HEK293 (cell line): ENCODE measurements at regions not wholly inside any gene's neighbourhood (a gene's known extent, or its start where the extent isn't known, plus 50 kb on each side); places are given as distances from the start of the nearest gene placed in this dataset.

Experiments
- CTCF ChIA-PET: fragments of 350-600 bp; formaldehyde crosslinking; extraction: SDS; loops from one replicate; lab custom pipeline; 2021; ENCODE audit warnings: antibody characterized with exemption; lab: Yijun Ruan, JAX
- POLR2A ChIA-PET: fragments of 300-600 bp; formaldehyde crosslinking; extraction: SDS; loops from one replicate; lab custom pipeline; 2020; ENCODE audit warnings: antibody characterized with exemption, inconsistent platforms; lab: Yijun Ruan, JAX
- H3K27ac ChIP-seq: fragments of 200-500 bp; sonication (Bioruptor generic); 2 replicates; pipeline ENCODE4 v1.5.1; 2014; ENCODE audit warnings: low read depth, low read length, control low read depth, inconsistent platforms; ENCODE audit errors: extremely low read depth
- H3K36me3 ChIP-seq, 2 experiments: fragments of 200-500 bp in 1 of 2; sonication (Bioruptor generic) in 1 of 2; 1 replicate in 1 of 2; 2 replicates in 1 of 2; pipeline ENCODE4 v1.5.1; 2014 to 2017; ENCODE audit warnings: inconsistent platforms in 2 of 2, low read length in 2 of 2; ENCODE audit not compliant: control insufficient read depth in 2 of 2, insufficient read depth in 1 of 2
- H3K4me1 ChIP-seq: fragments of 200-500 bp; sonication (Bioruptor generic); 2 replicates; pipeline ENCODE4 v1.5.1; 2014; ENCODE audit warnings: mild to moderate bottlenecking, low read length, inconsistent platforms; ENCODE audit not compliant: control insufficient read depth, insufficient read depth
- H3K4me3 ChIP-seq: 2 replicates; pipeline ENCODE4 v1.5.1; 2011; ENCODE audit warnings: low read depth, mild to moderate bottlenecking, control low read depth, low read length, moderate library complexity
- H3K9me3 ChIP-seq: fragments of 200-500 bp; sonication (Bioruptor generic); 2 replicates; pipeline ENCODE4 v1.5.1; 2014; ENCODE audit warnings: low read depth, low read length, inconsistent platforms; ENCODE audit not compliant: control insufficient read depth, insufficient read depth
- GLIS2 ChIP-seq: fragments of 450-650 bp; formaldehyde crosslinking; IDR thresholded peaks from 2 replicates; pipeline ENCODE4 v1.5.1; 2016; ENCODE audit warnings: missing biosample characterization, missing genetic modification characterization
- MEIS1 ChIP-seq: sonication (generic); formaldehyde crosslinking; IDR thresholded peaks from 2 replicates; pipeline ENCODE4 v1.8.1; 2022; ENCODE audit warnings: missing genetic modification reagents, mild to moderate bottlenecking, borderline replicate concordance
- RBAK ChIP-seq: fragments of 450-650 bp; formaldehyde crosslinking; IDR thresholded peaks from 2 replicates; pipeline ENCODE4 v1.5.1; 2016; ENCODE audit warnings: missing biosample characterization, missing genetic modification characterization
- REST ChIP-seq: fragments of 450-650 bp; formaldehyde crosslinking; IDR thresholded peaks from 2 replicates; pipeline ENCODE4 v1.5.1; 2016; ENCODE audit warnings: missing biosample characterization, missing genetic modification characterization
- ZIC2 ChIP-seq: fragments of 450-650 bp; formaldehyde crosslinking; IDR thresholded peaks from 2 replicates; pipeline ENCODE4 v1.5.1; 2016; ENCODE audit warnings: missing biosample characterization, missing genetic modification characterization
- ZNF148 ChIP-seq: fragments of 450-650 bp; formaldehyde crosslinking; IDR thresholded peaks from 2 replicates; pipeline ENCODE4 v1.5.0; 2017; ENCODE audit warnings: missing biosample characterization, missing genetic modification characterization, borderline replicate concordance
- ZNF2 ChIP-seq: fragments of 450-650 bp; formaldehyde crosslinking; IDR thresholded peaks from 2 replicates; pipeline ENCODE4 v1.5.1; 2016; ENCODE audit warnings: missing biosample characterization, missing genetic modification characterization
- ZNF488 ChIP-seq: fragments of 450-650 bp; formaldehyde crosslinking; IDR thresholded peaks from 2 replicates; pipeline ENCODE4 v1.5.1; 2016; ENCODE audit warnings: missing biosample characterization, missing genetic modification characterization
- ZNF600 ChIP-seq: fragments of 450-650 bp; formaldehyde crosslinking; IDR thresholded peaks from 2 replicates; pipeline ENCODE4 v1.5.1; 2016; ENCODE audit warnings: missing biosample characterization, missing genetic modification characterization
- ZNF645 ChIP-seq: fragments of 450-650 bp; formaldehyde crosslinking; IDR thresholded peaks from 2 replicates; pipeline ENCODE4; 2016; ENCODE audit warnings: missing biosample characterization, missing genetic modification characterization
- ZNF654 ChIP-seq: fragments of 450-650 bp; formaldehyde crosslinking; IDR thresholded peaks from 2 replicates; pipeline ENCODE4 v1.5.1; 2016; ENCODE audit warnings: low read depth, missing biosample characterization, missing genetic modification characterization
- ZNF76 ChIP-seq: fragments of 450-650 bp; formaldehyde crosslinking; IDR thresholded peaks from 2 replicates; pipeline ENCODE4; 2016; ENCODE audit warnings: low read depth, missing biosample characterization, missing genetic modification characterization, borderline replicate concordance
- ZNF785 ChIP-seq: fragments of 450-650 bp; formaldehyde crosslinking; IDR thresholded peaks from 2 replicates; pipeline ENCODE4 v1.5.1; 2016; ENCODE audit warnings: missing biosample characterization, missing genetic modification characterization
- ZNF843 ChIP-seq: fragments of 450-650 bp; formaldehyde crosslinking; IDR thresholded peaks from 2 replicates; pipeline ENCODE4 v1.5.1; 2016; ENCODE audit warnings: missing biosample characterization, missing genetic modification characterization
- ZSCAN23 ChIP-seq: fragments of 450-650 bp; formaldehyde crosslinking; IDR thresholded peaks from 2 replicates; pipeline ENCODE4 v1.5.1; 2016; ENCODE audit warnings: missing biosample characterization, missing genetic modification characterization
- TF ChIP-seq, protein P1 (sequence below): sonication (generic); formaldehyde crosslinking; IDR thresholded peaks from 2 replicates; pipeline ENCODE4 v1.8.1; 2022; ENCODE audit warnings: mild to moderate bottlenecking, moderate library complexity, missing genetic modification reagents
- TF ChIP-seq, protein P2 (sequence below): fragments of 450-650 bp; formaldehyde crosslinking; IDR thresholded peaks from 2 replicates; pipeline ENCODE4 v1.5.1; 2016; ENCODE audit warnings: missing biosample characterization, missing genetic modification characterization

DNA sequence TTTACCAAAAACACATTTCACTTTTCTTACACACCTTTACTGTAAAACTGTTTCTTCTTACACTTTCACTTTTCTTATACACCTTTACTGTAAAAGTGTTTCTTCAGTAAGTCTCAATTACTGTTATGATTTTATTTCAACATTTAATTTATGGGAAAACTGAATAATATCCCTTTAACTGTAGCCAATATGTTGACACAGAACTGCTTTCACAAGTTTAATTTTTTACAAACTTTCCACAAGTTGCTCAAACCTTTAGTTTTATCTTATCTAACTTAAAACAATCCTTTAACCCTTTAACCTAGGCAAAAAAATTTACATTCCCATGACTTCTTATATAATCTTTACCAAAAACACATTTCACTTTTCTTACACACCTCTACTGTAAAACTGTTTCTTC is 63.3 kb upstream of the OR5AN1 start:
- no peak overlapping the region for H3K4me3 ChIP-seq
- no peak for TF ChIP-seq RBAK (tag by site-specific recombination)
- TF ChIP-seq GLIS2 (tag by site-specific recombination) = no peak
- TF ChIP-seq ZNF2 (tag by site-specific recombination) = no peak
- TF ChIP-seq MEIS1 = no peak
- no peak for TF ChIP-seq ZNF148 (tag by site-specific recombination)
- no peak for TF ChIP-seq ZNF654
- TF ChIP-seq ZNF488 (tag by site-specific recombination) = no peak
- TF ChIP-seq, protein P1, sequence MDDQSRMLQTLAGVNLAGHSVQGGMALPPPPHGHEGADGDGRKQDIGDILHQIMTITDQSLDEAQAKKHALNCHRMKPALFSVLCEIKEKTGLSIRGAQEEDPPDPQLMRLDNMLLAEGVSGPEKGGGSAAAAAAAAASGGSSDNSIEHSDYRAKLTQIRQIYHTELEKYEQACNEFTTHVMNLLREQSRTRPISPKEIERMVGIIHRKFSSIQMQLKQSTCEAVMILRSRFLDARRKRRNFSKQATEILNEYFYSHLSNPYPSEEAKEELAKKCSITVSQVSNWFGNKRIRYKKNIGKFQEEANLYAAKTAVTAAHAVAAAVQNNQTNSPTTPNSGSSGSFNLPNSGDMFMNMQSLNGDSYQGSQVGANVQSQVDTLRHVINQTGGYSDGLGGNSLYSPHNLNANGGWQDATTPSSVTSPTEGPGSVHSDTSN (CRISPR knock-in tag) = no peak
- TF ChIP-seq ZNF76 = no peak
- TF ChIP-seq ZNF645 (tag by site-specific recombination) = no peak
- no peaks in the 10 kb centered on the region for H3K36me3 ChIP-seq
- H3K4me1 ChIP-seq = no peaks in the 10 kb centered on the region
- H3K27ac ChIP-seq = no peak overlapping the region
- H3K9me3 ChIP-seq = no peaks in the 10 kb centered on the region
- ChIA-PET POLR2A (no interaction called here), CTCF (no interaction called here)

DNA sequence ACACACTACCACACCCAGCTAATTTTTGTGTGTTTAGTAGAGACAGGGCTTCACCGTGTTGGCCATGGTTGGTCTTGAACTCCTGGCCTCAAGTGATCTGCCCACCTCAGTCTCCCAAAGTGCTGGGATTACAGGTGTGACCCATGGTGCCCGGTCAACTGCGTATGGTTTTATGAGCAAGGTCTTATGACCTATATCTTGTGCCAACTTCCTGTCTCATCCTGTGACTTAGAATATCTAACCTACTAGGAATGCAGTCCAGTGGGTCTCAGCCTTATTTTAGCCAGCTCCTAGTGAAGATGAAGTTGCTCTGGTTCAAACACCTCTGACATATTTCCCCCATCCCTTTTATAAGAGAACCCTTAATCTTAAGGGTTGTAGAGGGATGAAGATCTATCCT is 66.1 kb upstream of the OR5AN1 start:
- POLR2A ChIA-PET = no interaction called here

DNA sequence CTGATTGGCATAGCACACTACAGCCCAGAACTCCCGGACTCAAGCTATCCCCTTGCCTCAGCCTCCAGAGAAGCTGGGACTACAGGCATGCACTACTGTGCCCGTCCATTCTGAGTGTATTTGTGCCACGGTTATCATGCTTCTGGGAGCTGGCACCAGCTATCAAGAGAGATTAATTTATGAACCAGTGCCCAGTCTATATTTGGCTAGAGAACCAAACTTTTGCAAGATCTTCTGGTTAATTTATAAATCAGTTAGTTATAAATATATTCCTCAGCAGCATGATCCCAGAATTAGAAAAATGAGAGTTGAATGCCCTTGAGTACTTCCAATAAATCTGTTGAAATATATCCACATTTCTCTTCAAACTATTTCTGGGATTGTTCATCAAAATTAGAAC is 67.5 kb upstream of the OR5AN1 start:
- POLR2A ChIA-PET = no interaction called here
- CTCF ChIA-PET = interaction anchor here (2.5 kb wide), 1 partner anchor 120 kb away, joined by 8 read pairs; the partner anchor contains the start of gene DTX4
- TF ChIP-seq ZIC2 (tag by site-specific recombination) (no peak), REST (tag by site-specific recombination) (no peak), ZNF654 (no peak), ZNF785 (tag by site-specific recombination) (no peak)
- TF ChIP-seq, all 188 proteins: peak for 0

More for the DNA sequence above, 66.1 kb upstream of the OR5AN1 start:
- CTCF ChIA-PET = interaction anchor here (0.6 to 1.2 kb wide), 3 partner anchors 9 to 121 kb away, joined by 3 to 4 read pairs (median 3); partner anchors contain the start of gene DTX4
- Histone ChIP-seq H3K9me3 (no peaks in the 10 kb centered on the region), H3K4me1 (no peaks in the 10 kb centered on the region), H3K4me3 (no peak overlapping the region), H3K36me3 (no peaks in the 10 kb centered on the region)
- TF ChIP-seq ZSCAN23 (tag by site-specific recombination) (no peak), ZNF843 (tag by site-specific recombination) (no peak), ZNF600 (no peak)
- TF ChIP-seq, protein P2, sequence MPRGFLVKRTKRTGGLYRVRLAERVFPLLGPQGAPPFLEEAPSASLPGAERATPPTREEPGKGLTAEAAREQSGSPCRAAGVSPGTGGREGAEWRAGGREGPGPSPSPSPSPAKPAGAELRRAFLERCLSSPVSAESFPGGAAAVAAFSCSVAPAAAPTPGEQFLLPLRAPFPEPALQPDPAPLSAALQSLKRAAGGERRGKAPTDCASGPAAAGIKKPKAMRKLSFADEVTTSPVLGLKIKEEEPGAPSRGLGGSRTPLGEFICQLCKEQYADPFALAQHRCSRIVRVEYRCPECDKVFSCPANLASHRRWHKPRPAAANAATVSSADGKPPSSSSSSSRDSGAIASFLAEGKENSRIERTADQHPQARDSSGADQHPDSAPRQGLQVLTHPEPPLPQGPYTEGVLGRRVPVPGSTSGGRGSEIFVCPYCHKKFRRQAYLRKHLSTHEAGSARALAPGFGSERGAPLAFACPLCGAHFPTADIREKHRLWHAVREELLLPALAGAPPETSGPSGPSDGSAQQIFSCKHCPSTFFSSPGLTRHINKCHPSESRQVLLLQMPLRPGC (tag by site-specific recombination) = no peak
- TF ChIP-seq, all 188 proteins: peak for 0
- H3K27ac ChIP-seq = no peak overlapping the region

More for the DNA sequence above, 67.5 kb upstream of the OR5AN1 start:
- Histone ChIP-seq H3K36me3 (no peaks in the 10 kb centered on the region), H3K27ac (no peak overlapping the region), H3K4me3 (no peak overlapping the region), H3K9me3 (no peaks in the 10 kb centered on the region), H3K4me1 (no peaks in the 10 kb centered on the region)
